SU-DHL-6 (cell line): ENCODE measurements at regions not wholly inside any gene's neighbourhood (a gene's known extent, or its start where the extent isn't known, plus 50 kb on each side); places are given as distances from the start of the nearest gene placed in this dataset.

Experiments used
- H2AFZ ChIP-seq: fragments of 200-600 bp; sonication (generic); 2 replicates; pipeline ENCODE4 v1.6.1; 2014; ENCODE audit warnings: low read depth, mild to moderate bottlenecking, moderate library complexity, mixed read lengths, antibody characterized with exemption, low read length; ENCODE audit not compliant: severe bottlenecking
- H3F3A ChIP-seq: fragments of 200-600 bp; shearing (Covaris generic); 2 replicates; pipeline ENCODE4 v1.6.0; 2016; ENCODE audit warnings: antibody characterized with exemption, mild to moderate bottlenecking; ENCODE audit not compliant: insufficient read depth
- H3K27ac ChIP-seq: fragments of 200-600 bp; sonication (generic); 2 replicates; pipeline ENCODE4 v1.5.1; 2016; ENCODE audit warnings: low read depth, mild to moderate bottlenecking, low read length, moderate library complexity, mixed read lengths
- H3K27me3 ChIP-seq: fragments of 200-600 bp; sonication (generic), shearing (Covaris generic); 2 replicates; pipeline ENCODE4 v1.6.0; 2014; ENCODE audit warnings: mild to moderate bottlenecking, low read length
- H3K36me3 ChIP-seq: fragments of 200-600 bp; sonication (generic); 2 replicates; pipeline ENCODE4 v1.6.1; 2014; ENCODE audit warnings: mild to moderate bottlenecking, low read length, mixed read lengths
- H3K4me2 ChIP-seq: fragments of 300-600, 200-600 bp; shearing (Covaris generic), sonication (generic); 2 replicates; pipeline ENCODE4 v1.6.0; 2014; ENCODE audit warnings: low read length, low read depth, mild to moderate bottlenecking; ENCODE audit not compliant: poor library complexity, severe bottlenecking
- H3K4me3 ChIP-seq: fragments of 200-600 bp; sonication (generic); 2 replicates; pipeline ENCODE4 v1.5.1; 2014; ENCODE audit warnings: antibody characterized with exemption, low read length, mild to moderate bottlenecking, mixed read lengths; ENCODE audit not compliant: insufficient read depth, poor library complexity, severe bottlenecking
- H3K79me2 ChIP-seq: fragments of 200-600 bp; sonication (generic); 2 replicates; pipeline ENCODE4 v1.6.1; 2014; ENCODE audit warnings: mild to moderate bottlenecking, low read length, moderate library complexity; ENCODE audit not compliant: insufficient read depth
- H3K9ac ChIP-seq: fragments of 200-600 bp; sonication (generic); 2 replicates; pipeline ENCODE4 v1.7.0; 2014; ENCODE audit warnings: mild to moderate bottlenecking, low read length
- H3K9me2 ChIP-seq: fragments of 200-600 bp; sonication (generic); replicated peaks from 2 replicates; pipeline ENCODE4 v1.6.1; 2014; ENCODE audit warnings: low read length; ENCODE audit not compliant: insufficient read depth
- H3K9me3 ChIP-seq: fragments of 200-600 bp; sonication (generic); 2 replicates; pipeline ENCODE4 v1.6.1; 2014; ENCODE audit warnings: low read length, mixed read lengths; ENCODE audit not compliant: insufficient read depth
- H4K20me1 ChIP-seq: fragments of 200-600 bp; sonication (generic); 2 replicates; pipeline ENCODE4 v1.6.1; 2014; ENCODE audit warnings: low read depth, mild to moderate bottlenecking, antibody characterized with exemption, low read length, moderate library complexity, mixed read lengths
- CTCF ChIP-seq: fragments of 200-600 bp; sonication (generic); IDR thresholded peaks from one replicate; pipeline ENCODE4 v1.5.1; 2017; ENCODE audit warnings: antibody characterized with exemption, mild to moderate bottlenecking, low read length, moderate library complexity; ENCODE audit not compliant: insufficient read depth, poor library complexity, severe bottlenecking
- EZH2phosphoT487 ChIP-seq: fragments of 200-600 bp; sonication (generic), shearing (Covaris generic); conservative IDR thresholded peaks from 2 replicates; pipeline ENCODE4 v1.6.1; 2018; ENCODE audit warnings: mild to moderate bottlenecking, antibody characterized with exemption, low read length, moderate library complexity, mixed read lengths

- Histone ChIP-seq H3F3A (no peaks in the 10 kb centered on the region), H3K9ac (no peak overlapping the region)
Observed at GRCh38 chr7:68152205-68152604, 1155.6 kb downstream of the TYW1 start.

DNA sequence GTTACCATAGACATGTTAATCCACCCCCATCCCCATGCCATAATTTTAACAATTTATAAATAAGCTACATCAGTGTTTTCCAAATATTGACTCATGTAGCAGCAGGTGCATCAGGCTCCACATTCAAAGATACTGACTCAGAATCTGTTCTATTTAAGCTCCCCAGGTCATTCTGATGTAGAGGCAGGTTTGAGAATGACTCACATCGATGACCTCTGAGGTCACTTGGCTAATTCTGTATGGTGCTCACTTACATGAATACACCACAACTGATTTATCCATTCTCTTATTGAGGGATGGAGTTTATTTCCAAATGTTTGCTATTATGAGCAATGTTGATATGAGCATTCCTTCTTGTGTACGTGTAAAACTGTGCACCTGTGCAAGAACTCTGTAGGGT, 1159.0 kb downstream of the TYW1 start:
- H3K27ac ChIP-seq, result no peak overlapping the region
- no peak overlapping the region for H3K4me3 ChIP-seq
- H3K27me3 ChIP-seq, result no peaks in the 10 kb centered on the region
- no peak overlapping the region for H2AFZ ChIP-seq
- H3K9me2 ChIP-seq, result no peaks in the 10 kb centered on the region
- no peak overlapping the region for H3K4me2 ChIP-seq
- H3K79me2 ChIP-seq, result no peaks in the 10 kb centered on the region
- H4K20me1 ChIP-seq, result no peaks in the 10 kb centered on the region
- H3F3A ChIP-seq, result no peaks in the 10 kb centered on the region
- H3K9ac ChIP-seq, result no peak overlapping the region
- H3K9me3 ChIP-seq, result no peaks in the 10 kb centered on the region; the same call in 1 of the 2 replicates
- H3K36me3 ChIP-seq, result no peaks in the 10 kb centered on the region
- TF ChIP-seq EZH2phosphoT487 (no peak), CTCF (no peak)

More at GRCh38 chr7:68152205-68152604, 1155.6 kb downstream of the TYW1 start:
- Histone ChIP-seq H3K9me3 (no peaks in the 10 kb centered on the region; the same call in 1 of the 2 replicates), H3K36me3 (no peaks in the 10 kb centered on the region), H2AFZ (no peak overlapping the region), H4K20me1 (no peaks in the 10 kb centered on the region), H3K27ac (no peak overlapping the region), H3K4me3 (no peak overlapping the region), H3K9me2 (no peaks in the 10 kb centered on the region), H3K79me2 (no peaks in the 10 kb centered on the region), H3K27me3 (no peaks in the 10 kb centered on the region), H3K4me2 (no peak overlapping the region)
- TF ChIP-seq CTCF, result no peak
- no peak for TF ChIP-seq EZH2phosphoT487

- H3K27ac ChIP-seq, result no peak overlapping the region
- no peak for TF ChIP-seq CTCF
- TF ChIP-seq EZH2phosphoT487, result no peak
Observed at GRCh38 chr7:68158686-68159295, 1162.2 kb downstream of the TYW1 start.

More at GRCh38 chr7:68158686-68159295, 1162.2 kb downstream of the TYW1 start:
- Histone ChIP-seq H3K4me3 (no peak overlapping the region), H4K20me1 (no peaks in the 10 kb centered on the region), H3K27me3 (no peaks in the 10 kb centered on the region), H3K79me2 (no peaks in the 10 kb centered on the region), H3K9ac (no peak overlapping the region), H3F3A (no peaks in the 10 kb centered on the region), H3K9me3 (no peaks in the 10 kb centered on the region), H3K36me3 (no peaks in the 10 kb centered on the region), H3K4me2 (no peak overlapping the region), H3K9me2 (no peaks in the 10 kb centered on the region), H2AFZ (no peak overlapping the region)
